SU-DHL-6 (cell line): ENCODE measurements at regions not wholly inside any gene's neighbourhood (a gene's known extent, or its start where the extent isn't known, plus 50 kb on each side); places are given as distances from the start of the nearest gene placed in this dataset.

ENCODE experiments used
- H2AFZ ChIP-seq: fragments of 200-600 bp; sonication (generic); 2 replicates; pipeline ENCODE4 v1.6.1; 2014; ENCODE audit warnings: low read depth, mild to moderate bottlenecking, moderate library complexity, mixed read lengths, antibody characterized with exemption, low read length; ENCODE audit not compliant: severe bottlenecking
- H3F3A ChIP-seq: fragments of 200-600 bp; shearing (Covaris generic); 2 replicates; pipeline ENCODE4 v1.6.0; 2016; ENCODE audit warnings: antibody characterized with exemption, mild to moderate bottlenecking; ENCODE audit not compliant: insufficient read depth
- H3K27ac ChIP-seq: fragments of 200-600 bp; sonication (generic); 2 replicates; pipeline ENCODE4 v1.5.1; 2016; ENCODE audit warnings: low read depth, mild to moderate bottlenecking, low read length, moderate library complexity, mixed read lengths
- H3K27me3 ChIP-seq: fragments of 200-600 bp; sonication (generic), shearing (Covaris generic); 2 replicates; pipeline ENCODE4 v1.6.0; 2014; ENCODE audit warnings: mild to moderate bottlenecking, low read length
- H3K36me3 ChIP-seq: fragments of 200-600 bp; sonication (generic); 2 replicates; pipeline ENCODE4 v1.6.1; 2014; ENCODE audit warnings: mild to moderate bottlenecking, low read length, mixed read lengths
- H3K4me2 ChIP-seq: fragments of 300-600, 200-600 bp; shearing (Covaris generic), sonication (generic); 2 replicates; pipeline ENCODE4 v1.6.0; 2014; ENCODE audit warnings: low read length, low read depth, mild to moderate bottlenecking; ENCODE audit not compliant: poor library complexity, severe bottlenecking
- H3K4me3 ChIP-seq: fragments of 200-600 bp; sonication (generic); 2 replicates; pipeline ENCODE4 v1.5.1; 2014; ENCODE audit warnings: antibody characterized with exemption, low read length, mild to moderate bottlenecking, mixed read lengths; ENCODE audit not compliant: insufficient read depth, poor library complexity, severe bottlenecking
- H3K79me2 ChIP-seq: fragments of 200-600 bp; sonication (generic); 2 replicates; pipeline ENCODE4 v1.6.1; 2014; ENCODE audit warnings: mild to moderate bottlenecking, low read length, moderate library complexity; ENCODE audit not compliant: insufficient read depth
- H3K9ac ChIP-seq: fragments of 200-600 bp; sonication (generic); 2 replicates; pipeline ENCODE4 v1.7.0; 2014; ENCODE audit warnings: mild to moderate bottlenecking, low read length
- H3K9me2 ChIP-seq: fragments of 200-600 bp; sonication (generic); replicated peaks from 2 replicates; pipeline ENCODE4 v1.6.1; 2014; ENCODE audit warnings: low read length; ENCODE audit not compliant: insufficient read depth
- H3K9me3 ChIP-seq: fragments of 200-600 bp; sonication (generic); 2 replicates; pipeline ENCODE4 v1.6.1; 2014; ENCODE audit warnings: low read length, mixed read lengths; ENCODE audit not compliant: insufficient read depth
- H4K20me1 ChIP-seq: fragments of 200-600 bp; sonication (generic); 2 replicates; pipeline ENCODE4 v1.6.1; 2014; ENCODE audit warnings: low read depth, mild to moderate bottlenecking, antibody characterized with exemption, low read length, moderate library complexity, mixed read lengths
- EZH2phosphoT487 ChIP-seq: fragments of 200-600 bp; sonication (generic), shearing (Covaris generic); conservative IDR thresholded peaks from 2 replicates; pipeline ENCODE4 v1.6.1; 2018; ENCODE audit warnings: mild to moderate bottlenecking, antibody characterized with exemption, low read length, moderate library complexity, mixed read lengths
- TF ChIP-seq, protein P1 (sequence below): fragments of 200-600 bp; sonication (generic); IDR thresholded peaks from one replicate; pipeline ENCODE4 v1.5.1; 2017; ENCODE audit warnings: antibody characterized with exemption, mild to moderate bottlenecking, low read length, moderate library complexity; ENCODE audit not compliant: insufficient read depth, poor library complexity, severe bottlenecking

DNA sequence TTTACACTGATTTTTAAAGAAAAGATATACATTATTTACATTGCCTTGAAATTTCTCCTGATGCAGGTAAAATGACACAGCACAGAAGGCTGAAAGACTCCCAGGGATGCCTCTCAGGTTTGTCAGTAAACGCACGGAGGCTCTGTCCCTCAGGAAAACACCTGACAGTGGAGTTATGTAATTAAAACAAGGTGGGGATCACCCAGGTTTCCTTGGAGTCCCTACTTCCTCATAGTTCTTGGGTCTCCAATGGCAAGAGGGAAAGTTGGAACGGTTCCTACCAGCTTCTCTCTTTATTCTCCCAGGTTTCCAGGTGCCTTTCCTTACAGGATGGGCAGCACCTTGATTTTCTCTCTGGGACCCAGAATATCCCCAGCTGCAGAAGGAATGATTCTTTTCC lies 654.8 kb downstream of the SLC4A3 start:
- no peak overlapping the region for H3K4me3 ChIP-seq
- H4K20me1 ChIP-seq, result no peaks in the 10 kb centered on the region
- H3K79me2 ChIP-seq, result no peaks in the 10 kb centered on the region
- H3K9me2 ChIP-seq, result no peaks in the 10 kb centered on the region
- H3K27ac ChIP-seq, result no peak overlapping the region
- H3K4me2 ChIP-seq, result no peak overlapping the region
- H3F3A ChIP-seq, result no peaks in the 10 kb centered on the region
- no peaks in the 10 kb centered on the region for H3K9me3 ChIP-seq
- H3K36me3 ChIP-seq, result no peaks in the 10 kb centered on the region
- H3K9ac ChIP-seq, result no peak overlapping the region
- H2AFZ ChIP-seq, result no peak overlapping the region
- H3K27me3 ChIP-seq, result no peaks in the 10 kb centered on the region
- TF ChIP-seq EZH2phosphoT487, result no peak
- TF ChIP-seq, protein P1, sequence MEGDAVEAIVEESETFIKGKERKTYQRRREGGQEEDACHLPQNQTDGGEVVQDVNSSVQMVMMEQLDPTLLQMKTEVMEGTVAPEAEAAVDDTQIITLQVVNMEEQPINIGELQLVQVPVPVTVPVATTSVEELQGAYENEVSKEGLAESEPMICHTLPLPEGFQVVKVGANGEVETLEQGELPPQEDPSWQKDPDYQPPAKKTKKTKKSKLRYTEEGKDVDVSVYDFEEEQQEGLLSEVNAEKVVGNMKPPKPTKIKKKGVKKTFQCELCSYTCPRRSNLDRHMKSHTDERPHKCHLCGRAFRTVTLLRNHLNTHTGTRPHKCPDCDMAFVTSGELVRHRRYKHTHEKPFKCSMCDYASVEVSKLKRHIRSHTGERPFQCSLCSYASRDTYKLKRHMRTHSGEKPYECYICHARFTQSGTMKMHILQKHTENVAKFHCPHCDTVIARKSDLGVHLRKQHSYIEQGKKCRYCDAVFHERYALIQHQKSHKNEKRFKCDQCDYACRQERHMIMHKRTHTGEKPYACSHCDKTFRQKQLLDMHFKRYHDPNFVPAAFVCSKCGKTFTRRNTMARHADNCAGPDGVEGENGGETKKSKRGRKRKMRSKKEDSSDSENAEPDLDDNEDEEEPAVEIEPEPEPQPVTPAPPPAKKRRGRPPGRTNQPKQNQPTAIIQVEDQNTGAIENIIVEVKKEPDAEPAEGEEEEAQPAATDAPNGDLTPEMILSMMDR, result no peak

DNA sequence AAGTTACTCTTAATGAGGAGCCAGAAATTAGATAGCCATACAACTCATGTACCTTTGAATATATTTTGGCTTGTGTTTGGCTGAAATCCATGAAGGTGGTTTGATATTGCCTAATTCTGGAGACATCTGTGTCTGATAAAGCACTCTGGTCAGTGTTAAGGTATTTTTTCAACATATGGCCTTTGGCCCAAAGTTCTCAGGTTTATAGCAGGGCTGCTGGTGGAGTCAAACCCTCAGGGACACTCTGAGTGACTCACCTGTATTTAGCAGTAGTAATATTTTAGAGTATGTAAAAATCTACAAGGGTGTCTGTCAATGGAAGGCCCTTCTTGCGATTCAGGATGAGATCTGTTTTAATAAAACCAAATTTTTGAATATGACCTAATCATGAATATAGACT lies 666.5 kb downstream of the SLC4A3 start:
- Histone ChIP-seq H3K4me3 (no peak overlapping the region), H3K4me2 (no peak overlapping the region), H3K9me2 (no peaks in the 10 kb centered on the region), H3K79me2 (no peaks in the 10 kb centered on the region), H3K36me3 (no peaks in the 10 kb centered on the region), H3K27me3 (no peaks in the 10 kb centered on the region), H4K20me1 (no peaks in the 10 kb centered on the region), H2AFZ (no peak overlapping the region), H3K27ac (no peak overlapping the region), H3K9ac (no peak overlapping the region), H3F3A (no peaks in the 10 kb centered on the region), H3K9me3 (no peaks in the 10 kb centered on the region)
- TF ChIP-seq EZH2phosphoT487, result no peak
- TF ChIP-seq, protein P1, result no peak

DNA sequence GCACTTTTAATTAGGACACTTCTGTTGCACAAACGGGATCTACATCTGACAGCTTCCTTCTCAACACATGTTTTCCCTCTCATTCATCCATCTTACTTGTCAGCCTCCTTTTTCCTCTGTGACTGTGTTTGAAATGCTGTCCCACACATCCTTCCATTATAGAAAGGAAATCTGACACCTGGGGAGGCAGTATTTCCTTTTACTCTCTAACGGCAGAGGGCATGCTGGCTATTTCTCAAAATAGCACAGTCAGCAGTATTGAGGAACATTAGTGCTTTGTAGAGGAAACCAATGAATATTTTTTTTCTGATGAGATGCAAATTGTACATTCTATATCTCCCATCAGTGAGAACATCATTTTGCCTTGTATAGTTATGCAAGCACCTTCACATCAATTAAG lies 668.7 kb downstream of the SLC4A3 start:
- no peaks in the 10 kb centered on the region for H3F3A ChIP-seq

More for the DNA sequence above, 668.7 kb downstream of the SLC4A3 start:
- Histone ChIP-seq H3K9ac (no peak overlapping the region), H3K4me3 (no peak overlapping the region), H3K27me3 (no peaks in the 10 kb centered on the region), H3K9me2 (no peaks in the 10 kb centered on the region), H3K9me3 (no peaks in the 10 kb centered on the region), H3K4me2 (no peak overlapping the region), H3K36me3 (no peaks in the 10 kb centered on the region), H3K79me2 (no peaks in the 10 kb centered on the region), H2AFZ (no peak overlapping the region), H4K20me1 (no peaks in the 10 kb centered on the region), H3K27ac (no peak overlapping the region)
- TF ChIP-seq EZH2phosphoT487, result no peak
- TF ChIP-seq, protein P1, result no peak
